ENCODE measurements at regions not wholly inside any gene's neighbourhood (a gene's known extent, or its start where the extent isn't known, plus 50 kb on each side); places are given as distances from the start of the nearest gene placed in this dataset.

GRCh38 chr2:104597942-104598341 lies 256.0 kb upstream of the POU3F3 start:
- Histone ChIP-seq H3K4me2 (ENCODE audit: insufficient read depth in 1 of 2, low read depth in 2 of 2, low read length in 2 of 2) (no peak overlapping the region), H3K27ac (ENCODE audit: low read depth, low read length) (no peak overlapping the region), H3K4me1 (replicated peaks in 1 of 4; ENCODE audit: control insufficient read depth in 3 of 4, insufficient read depth in 4 of 4, low read length in 3 of 4) (no peaks in the 10 kb centered on the region), H4K20me1 (replicated peaks in 1 of 2; ENCODE audit: control insufficient read depth in 1 of 2, insufficient read depth in 2 of 2, low read length in 2 of 2) (no peaks in the 10 kb centered on the region), H2AK5ac (ENCODE audit: low read depth, low read length) (no peak overlapping the region), H2BK15ac (ENCODE audit: low read length) (no peak overlapping the region), H2BK5ac (ENCODE audit: low read depth, low read length) (no peak overlapping the region), H3K23ac (ENCODE audit: insufficient read length) (no peak overlapping the region), H3K9ac (replicated peaks in 1 of 4; ENCODE audit: extremely low read depth in 1 of 4, low read depth in 3 of 4, low read length in 3 of 4) (no peak overlapping the region), H2BK20ac (ENCODE audit: low read length) (no peak overlapping the region), H4K5ac (ENCODE audit: insufficient read length, low read depth, low read length) (no peak overlapping the region), H3K56ac (replicated peaks; ENCODE audit: insufficient read length, low read depth, low read length) (no peak overlapping the region), H4K91ac (replicated peaks; ENCODE audit: insufficient read length, low read length) (no peak overlapping the region), H2AFZ (ENCODE audit: low read length) (no peak overlapping the region), H3K18ac (ENCODE audit: extremely low read depth, low read length) (no peak overlapping the region), H3K27me3 (replicated peaks in 1 of 4; ENCODE audit: control insufficient read depth in 3 of 4, extremely low read depth in 1 of 4, insufficient read depth in 3 of 4, low read length in 3 of 4) (no peaks in the 10 kb centered on the region), H3K14ac (ENCODE audit: insufficient read length) (no peak overlapping the region), H3K9me3 (ENCODE audit: insufficient read depth in 2 of 2, low read depth in 1 of 2, low read length in 1 of 2) (peaks cover 7 to 12% of the 10 kb centered on the region in 2 experiments; a peak in 3 of 4 replicates), H4K8ac (ENCODE audit: extremely low read depth, insufficient read depth, low read length) (no peak overlapping the region), H3K4ac (replicated peaks; ENCODE audit: insufficient read length, low read depth, low read length) (no peak overlapping the region), H2BK120ac (replicated peaks; ENCODE audit: low read depth, low read length) (no peak overlapping the region), H3K79me2 (ENCODE audit: control insufficient read depth in 1 of 2, insufficient read depth in 2 of 2, low read length in 2 of 2) (no peaks in the 10 kb centered on the region), H3K4me3 (ENCODE audit: extremely low read depth in 1 of 4, insufficient read depth in 2 of 4, low read depth in 3 of 4, low read length in 4 of 4) (no peak overlapping the region), H3K36me3 (ENCODE audit: control insufficient read depth in 2 of 4, insufficient read depth in 4 of 4, low read length in 3 of 4) (peaks cover 0 to 4% (median 0%) of the 10 kb centered on the region in 4 experiments; a peak in 2 of 8 replicates), H2BK12ac (ENCODE audit: low read depth, low read length) (no peak overlapping the region), H3K79me1 (ENCODE audit: low read depth, low read length) (no peaks in the 10 kb centered on the region), H3K23me2 (ENCODE audit: low read depth, low read length) (0 out of 2 replicates have a peak, but pooled peaks cover 1% of the 10 kb centered on the region)
- TF ChIP-seq JUND (IDR thresholded peaks at IDR 0.05; ENCODE audit: low read length) (peak; percentile 73; the same call in 1 of the 2 replicates), NANOG (IDR thresholded peaks at IDR 0.05; ENCODE audit: insufficient read depth, low read depth, low read length, poor library complexity, severe bottlenecking) (no peak)
- CTCF ChIA-PET (ENCODE audit: partially characterized antibody) = interaction anchor here (1.4 kb wide), 1 partner anchor 19 kb away, joined by 3 read pairs; no protein-coding TSS in a partner anchor
- DNase-seq (ENCODE audit: low read depth in 1 of 2, low spot score in 2 of 2) (no peak), FAIRE-seq (no peak)
- POLR2A ChIA-PET (ENCODE audit: partially characterized antibody) = no interaction called here
- 96% methylated on average over 2 of the region's 2 CpGs; no CpG with 5 or more reads in 1 of the 2 experiments for WGBS, 2 experiments (ENCODE audit: extremely low coverage in 1 of 2, insufficient coverage in 1 of 2, insufficient read length in 1 of 2, insufficient replicate concordance in 2 of 2, low coverage in 1 of 2, low lambda C conversion rate in 2 of 2, missing lambda C conversion rate in 1 of 2)

Measured in H1 (cell line).